Tibial artery (tissue), 4 donors: ENCODE measurements at regions not wholly inside any gene's neighbourhood (a gene's known extent, or its start where the extent isn't known, plus 50 kb on each side); places are given as distances from the start of the nearest gene placed in this dataset.

ENCODE experiments used
- DNase-seq, 2 donors: peaks; one replicate each; pipeline ENCODE4 v3.0.0-alpha.2; 2019
- H3K27ac ChIP-seq, 2 donors: fragments of 200-600 bp; sonication (generic) in 1 of 2; 1 replicate in 1 of 2; 2 replicates in 1 of 2; pipeline ENCODE4 v1.5.1; 2018 to 2019; ENCODE audit warnings: mild to moderate bottlenecking in 1 of 2
- H3K27me3 ChIP-seq, 2 donors: fragments of 200-600 bp; sonication (generic) in 1 of 2; one replicate each; pipeline versions ENCODE4 v1.5.1 to v1.6.0; 2016 to 2019
- H3K36me3 ChIP-seq, 3 donors: fragments of 200-600 bp; sonication (generic) in 2 of 3; one replicate each; pipeline ENCODE4 v1.5.1; 2016 to 2019; ENCODE audit warnings: mild to moderate bottlenecking in 2 of 3
- H3K4me1 ChIP-seq, 4 donors: fragments of 200-600 bp; sonication (generic) in 2 of 4; 1 replicate in 3 of 4; 2 replicates in 1 of 4; pipeline ENCODE4 v1.5.1; 2016 to 2019
- H3K4me3 ChIP-seq, 2 donors: fragments of 200-600 bp; sonication (generic) in 1 of 2; 1 replicate in 1 of 2; 2 replicates in 1 of 2; pipeline ENCODE4 v1.5.1; 2018 to 2019; ENCODE audit warnings: mild to moderate bottlenecking in 2 of 2
- H3K9me3 ChIP-seq, 3 donors: fragments of 200-600 bp; sonication (generic) in 1 of 3; one replicate each; pipeline ENCODE4 v1.5.1; 2016 to 2019
- CTCF ChIP-seq, 2 experiments: fragments of 200-600 bp in 1 of 2; fragments of 450-650 bp in 1 of 2; IDR thresholded peaks; one replicate each; pipeline ENCODE4 v1.5.1; 2017 to 2019; ENCODE audit warnings: antibody characterized with exemption in 2 of 2, mild to moderate bottlenecking in 1 of 2, moderate library complexity in 1 of 2
- intact Hi-C: fragments of 100-400 bp; cut with DNase I; formaldehyde crosslinking; loops from one replicate; pipeline ENCODE4 v1.15.0; 2023; ENCODE audit warnings: low total_unique reads

- Histone ChIP-seq H3K9me3 (peaks cover 0 to 3% (median 2%) of the 10 kb centered on the region in 3 donors), H3K36me3 (no peaks in the 10 kb centered on the region), H3K27ac (no peak overlapping the region), H3K4me3 (no peak overlapping the region), H3K27me3 (peaks cover 0 to 22% of the 10 kb centered on the region in 2 donors), H3K4me1 (no peaks in the 10 kb centered on the region)
- TF ChIP-seq CTCF (IDR thresholded peaks at IDR 0.05), result no peak
- intact Hi-C loops, result no loop called here
- DNase-seq, result no peak
Observed at GRCh38 chr2:890791-891190, 59.9 kb upstream of the SNTG2 start.

- no peak for DNase-seq
- H3K4me3 ChIP-seq, result no peak overlapping the region
Observed at GRCh38 chr2:890214-890613, 60.4 kb upstream of the SNTG2 start.

GRCh38 chr2:888906-889566 lies 61.6 kb upstream of the SNTG2 start:
- no peak for TF ChIP-seq CTCF (IDR thresholded peaks at IDR 0.05)
- no peaks in the 10 kb centered on the region for H3K4me1 ChIP-seq
- intact Hi-C loops, result no loop called here
- no peak overlapping the region for H3K4me3 ChIP-seq
- peaks cover 0 to 38% of the 10 kb centered on the region in 2 donors for H3K27me3 ChIP-seq
- no peak overlapping the region for H3K27ac ChIP-seq
- no peaks in the 10 kb centered on the region for H3K9me3 ChIP-seq
- no peak for DNase-seq
- H3K36me3 ChIP-seq, result no peaks in the 10 kb centered on the region

More at GRCh38 chr2:890214-890613, 60.4 kb upstream of the SNTG2 start:
- no peaks in the 10 kb centered on the region for H3K36me3 ChIP-seq
- no peak for TF ChIP-seq CTCF (IDR thresholded peaks at IDR 0.05)
- no peaks in the 10 kb centered on the region for H3K4me1 ChIP-seq
- intact Hi-C loops, result no loop called here
- no peaks in the 10 kb centered on the region for H3K9me3 ChIP-seq
- H3K27ac ChIP-seq, result no peak overlapping the region
- H3K27me3 ChIP-seq, result peaks cover 0 to 26% of the 10 kb centered on the region in 2 donors

GRCh38 chr2:888211-888801 lies 62.3 kb upstream of the SNTG2 start:
- no peak for DNase-seq
- no peak overlapping the region for H3K4me3 ChIP-seq
- TF ChIP-seq CTCF (IDR thresholded peaks at IDR 0.05), result no peak
- H3K27ac ChIP-seq, result no peak overlapping the region
- no peaks in the 10 kb centered on the region for H3K9me3 ChIP-seq
- intact Hi-C loops, result no loop called here
- H3K4me1 ChIP-seq, result no peaks in the 10 kb centered on the region
- peaks cover 0 to 45% of the 10 kb centered on the region in 2 donors for H3K27me3 ChIP-seq
- no peaks in the 10 kb centered on the region for H3K36me3 ChIP-seq

GRCh38 chr2:887639-888038 lies 63.0 kb upstream of the SNTG2 start:
- no peaks in the 10 kb centered on the region for H3K36me3 ChIP-seq

More at GRCh38 chr2:887639-888038, 63.0 kb upstream of the SNTG2 start:
- Histone ChIP-seq H3K27me3 (peaks cover 0 to 42% of the 10 kb centered on the region in 2 donors), H3K27ac (no peak overlapping the region), H3K4me1 (no peaks in the 10 kb centered on the region), H3K4me3 (no peak overlapping the region), H3K9me3 (no peaks in the 10 kb centered on the region)
- intact Hi-C loops, result no loop called here
- TF ChIP-seq CTCF (IDR thresholded peaks at IDR 0.05), result no peak
- no peak for DNase-seq
